ENCODE measurements at regions not wholly inside any gene's neighbourhood (a gene's known extent, or its start where the extent isn't known, plus 50 kb on each side); places are given as distances from the start of the nearest gene placed in this dataset.
A peak's percentile ranks its signal among the peaks of the same experiment; 100 is the strongest.

DNA sequence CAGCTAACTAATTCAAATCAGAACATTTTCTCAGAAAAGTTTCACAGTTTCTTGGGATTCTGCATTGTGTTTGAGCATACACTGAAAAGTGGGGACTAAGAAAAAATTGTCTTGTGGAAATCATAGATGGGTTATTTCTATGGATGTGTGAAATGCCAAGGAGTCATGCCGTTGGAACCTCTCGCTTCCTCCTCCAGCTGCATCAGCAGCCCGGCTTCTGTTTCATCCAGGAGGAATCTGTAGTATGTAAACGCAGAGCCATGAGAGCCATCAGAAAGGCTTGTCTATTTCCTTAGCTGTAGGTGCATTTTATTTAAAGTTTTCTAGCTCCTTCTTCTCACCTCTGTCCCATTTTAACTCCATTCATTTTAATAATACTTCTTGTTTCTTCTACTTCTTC, 1144.1 kb downstream of the GATA3 start:
- H3K27me3 Mint-ChIP-seq, result peaks cover 15% of the 10 kb centered on the region
- no peak overlapping the region for H3K4me3 Mint-ChIP-seq
- H3K9me3 Mint-ChIP-seq, result no peaks in the 10 kb centered on the region
- no peaks in the 10 kb centered on the region for H3K36me3 Mint-ChIP-seq (ENCODE audit: low read depth)
- H3K27ac Mint-ChIP-seq, result no peak overlapping the region
- H3K4me1 Mint-ChIP-seq (ENCODE audit: low read depth), result no peaks in the 10 kb centered on the region

DNA sequence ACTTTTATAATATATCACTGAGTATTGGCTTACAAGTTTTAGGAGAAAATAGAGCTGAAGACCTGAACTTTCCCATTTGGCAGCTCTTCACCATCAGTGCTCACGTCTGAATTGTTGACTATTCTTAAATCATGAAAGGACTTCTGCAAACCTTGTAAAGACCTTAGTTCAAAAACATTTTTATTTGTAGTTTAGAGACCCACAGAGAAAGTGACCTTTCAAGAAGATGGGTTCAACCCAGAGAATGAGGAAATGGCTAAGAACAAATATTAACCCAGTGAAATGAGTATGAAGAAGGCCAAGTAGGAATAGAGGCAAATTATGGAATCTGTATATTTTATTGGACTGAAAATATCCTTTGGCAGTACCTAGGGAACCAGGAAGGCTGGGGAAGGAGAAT, 1151.1 kb downstream of the GATA3 start:
- Mint-ChIP-seq H3K27me3 (peaks cover 22% of the 10 kb centered on the region), H3K36me3 (ENCODE audit: low read depth) (no peaks in the 10 kb centered on the region), H3K4me3 (no peak overlapping the region), H3K27ac (no peak overlapping the region), H3K4me1 (ENCODE audit: low read depth) (peaks cover 12% of the 10 kb centered on the region), H3K9me3 (no peaks in the 10 kb centered on the region)

DNA sequence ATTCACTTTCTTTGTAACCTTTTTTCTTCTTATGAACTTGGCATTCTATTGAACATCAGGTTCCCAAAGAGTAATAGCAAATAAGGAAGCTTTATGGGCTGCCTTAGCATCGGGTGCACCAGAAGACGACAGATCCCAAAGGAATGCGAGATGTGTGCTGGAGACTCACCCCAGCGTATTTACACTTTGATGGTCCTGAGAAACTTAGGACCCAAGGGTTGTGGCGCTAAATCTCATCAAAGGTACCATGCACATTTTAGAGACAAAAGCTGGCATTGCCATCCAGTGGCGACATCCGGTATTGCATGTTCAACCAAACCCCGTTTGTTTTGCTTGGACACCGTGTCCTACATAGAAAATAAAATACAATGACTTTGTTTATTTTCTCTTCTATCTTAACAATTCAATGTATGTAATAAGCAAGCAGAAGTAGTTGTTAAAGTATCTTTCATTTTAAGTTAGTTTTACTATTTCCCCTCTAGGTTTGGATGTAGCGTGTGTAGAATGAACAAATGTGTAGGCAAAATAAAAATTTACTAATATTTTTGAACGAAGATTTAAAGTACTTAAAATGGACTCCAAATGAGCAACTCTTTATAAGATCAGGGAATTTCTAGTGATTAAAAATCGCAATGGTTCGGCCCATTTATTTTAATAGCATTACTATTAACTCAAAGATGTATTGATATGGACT, 1154.8 kb downstream of the GATA3 start:
- Mint-ChIP-seq H3K27ac (peak overlapping the region; percentile 52), H3K27me3 (peaks cover 37% of the 10 kb centered on the region), H3K9me3 (no peaks in the 10 kb centered on the region), H3K4me1 (ENCODE audit: low read depth) (peaks cover 12% of the 10 kb centered on the region), H3K36me3 (ENCODE audit: low read depth) (no peaks in the 10 kb centered on the region), H3K4me3 (peak overlapping the region; percentile 39)

DNA sequence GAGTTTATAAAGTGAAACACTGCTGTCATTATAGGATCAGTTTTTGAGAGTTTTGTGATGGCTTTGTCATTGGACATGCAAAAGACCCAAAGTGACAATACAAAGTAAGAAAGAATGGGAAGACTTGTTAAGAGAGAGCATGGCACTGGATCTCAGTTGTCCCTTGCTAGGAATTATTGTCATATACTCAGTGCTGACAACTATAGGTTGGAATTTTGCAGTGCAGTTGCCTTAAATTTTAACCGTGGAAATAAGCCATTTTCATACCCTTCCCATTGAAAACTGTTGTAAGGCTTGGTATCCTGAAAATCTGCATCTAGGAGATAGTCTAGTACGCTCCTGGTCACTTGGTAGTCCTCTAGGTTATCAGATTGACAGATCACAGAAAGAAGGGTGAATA, 1156.7 kb downstream of the GATA3 start:
- H3K36me3 Mint-ChIP-seq (ENCODE audit: low read depth), result no peaks in the 10 kb centered on the region
- no peak overlapping the region for H3K4me3 Mint-ChIP-seq
- no peaks in the 10 kb centered on the region for H3K9me3 Mint-ChIP-seq
- H3K27ac Mint-ChIP-seq, result no peak overlapping the region
- peaks cover 40% of the 10 kb centered on the region for H3K27me3 Mint-ChIP-seq
- H3K4me1 Mint-ChIP-seq (ENCODE audit: low read depth), result peaks cover 12% of the 10 kb centered on the region

DNA sequence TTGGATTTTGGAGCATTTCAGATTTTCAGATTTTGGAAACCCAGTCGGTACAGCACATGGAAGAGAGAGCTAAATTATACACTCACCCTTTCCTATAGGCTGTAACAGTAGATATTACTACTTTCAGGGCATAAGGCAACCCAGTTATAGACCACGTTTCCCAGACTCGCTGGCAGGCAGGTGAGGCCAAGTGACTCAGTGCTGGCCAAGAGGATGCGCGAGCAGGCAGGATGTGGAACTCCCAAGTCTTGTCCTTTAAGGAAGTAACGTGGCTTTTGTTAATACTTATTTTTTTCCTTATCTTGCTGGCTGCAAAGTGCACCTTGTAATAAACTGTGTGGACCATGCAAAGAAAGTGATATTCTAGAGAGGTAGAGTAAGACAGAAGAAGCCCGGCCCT, 1160.1 kb downstream of the GATA3 start:
- Mint-ChIP-seq H3K27me3 (peaks cover 44% of the 10 kb centered on the region), H3K36me3 (ENCODE audit: low read depth) (no peaks in the 10 kb centered on the region), H3K4me1 (ENCODE audit: low read depth) (peaks cover 3% of the 10 kb centered on the region), H3K4me3 (no peak overlapping the region), H3K9me3 (no peaks in the 10 kb centered on the region), H3K27ac (no peak overlapping the region)

DNA sequence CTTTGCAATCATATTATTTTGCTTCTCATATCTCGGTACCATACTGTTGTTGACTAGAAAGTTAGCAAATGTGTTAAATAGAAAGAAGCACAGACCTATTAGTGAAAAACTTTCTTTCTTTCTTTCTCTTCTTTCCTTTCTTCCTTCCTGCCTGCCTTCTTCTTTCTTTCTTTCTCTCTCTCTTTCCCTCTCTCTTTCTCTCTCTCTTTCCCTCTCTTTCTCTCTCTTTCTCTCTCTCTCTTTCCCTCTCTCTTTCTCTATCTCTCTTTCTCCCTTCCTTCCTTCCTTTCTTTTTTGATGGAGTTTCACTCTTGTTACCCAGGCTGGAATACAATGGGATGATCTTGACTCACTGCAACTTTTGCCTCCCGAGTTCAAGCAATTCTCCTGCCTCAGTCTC, 1160.6 kb downstream of the GATA3 start:
- no peak overlapping the region for H3K4me3 Mint-ChIP-seq
- no peaks in the 10 kb centered on the region for H3K9me3 Mint-ChIP-seq
- peaks cover 3% of the 10 kb centered on the region for H3K4me1 Mint-ChIP-seq (ENCODE audit: low read depth)
- peak overlapping the region; percentile 38 for H3K27ac Mint-ChIP-seq
- H3K27me3 Mint-ChIP-seq, result peaks cover 39% of the 10 kb centered on the region
- H3K36me3 Mint-ChIP-seq (ENCODE audit: low read depth), result no peaks in the 10 kb centered on the region

DNA sequence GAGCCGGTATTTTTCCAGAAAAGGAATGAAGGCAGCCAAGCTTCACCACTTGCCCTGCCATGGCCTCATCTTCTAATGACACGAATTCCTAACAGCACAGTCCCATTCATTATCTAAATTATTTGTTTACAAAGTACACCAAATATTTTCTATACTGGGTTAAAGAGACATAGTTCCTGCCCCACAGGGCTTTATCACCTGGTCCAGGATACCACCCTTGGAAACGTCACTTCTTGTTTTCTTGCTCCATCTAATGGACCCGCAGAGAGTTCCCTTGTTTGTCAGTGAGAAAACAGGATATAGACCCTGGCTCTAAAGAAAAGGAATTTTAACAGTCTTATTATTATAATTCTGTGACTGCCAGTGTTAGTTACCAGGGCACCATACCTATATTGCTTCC, 1165.4 kb downstream of the GATA3 start:
- H3K27me3 Mint-ChIP-seq, result peaks cover 22% of the 10 kb centered on the region
- H3K27ac Mint-ChIP-seq, result no peak overlapping the region
- no peaks in the 10 kb centered on the region for H3K9me3 Mint-ChIP-seq
- no peak overlapping the region for H3K4me3 Mint-ChIP-seq
- no peaks in the 10 kb centered on the region for H3K36me3 Mint-ChIP-seq (ENCODE audit: low read depth)
- peaks cover 3% of the 10 kb centered on the region for H3K4me1 Mint-ChIP-seq (ENCODE audit: low read depth)

DNA sequence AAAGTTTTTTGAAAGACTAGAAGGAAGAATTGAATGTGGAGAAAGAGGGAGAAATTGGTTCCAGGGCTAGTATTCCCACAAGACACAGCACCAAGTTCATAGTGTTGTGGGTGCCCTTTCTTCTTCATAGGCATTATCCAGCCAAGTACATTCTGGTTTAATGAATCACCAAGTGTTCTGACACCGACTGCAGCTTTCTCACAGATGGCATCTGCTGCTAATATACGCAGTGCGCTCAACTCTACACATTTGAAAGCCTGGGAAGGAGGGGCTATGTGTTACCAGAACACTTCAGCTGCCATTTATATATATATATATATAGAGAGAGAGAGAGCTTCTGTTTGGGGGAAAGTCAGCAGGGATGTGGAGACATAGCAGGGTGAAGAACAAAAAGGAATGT, 1168.4 kb downstream of the GATA3 start:
- no peak overlapping the region for H3K27ac Mint-ChIP-seq
- H3K36me3 Mint-ChIP-seq (ENCODE audit: low read depth), result no peaks in the 10 kb centered on the region
- H3K4me3 Mint-ChIP-seq, result no peak overlapping the region
- H3K27me3 Mint-ChIP-seq, result peaks cover 24% of the 10 kb centered on the region
- H3K9me3 Mint-ChIP-seq, result no peaks in the 10 kb centered on the region
- H3K4me1 Mint-ChIP-seq (ENCODE audit: low read depth), result peaks cover 3% of the 10 kb centered on the region

DNA sequence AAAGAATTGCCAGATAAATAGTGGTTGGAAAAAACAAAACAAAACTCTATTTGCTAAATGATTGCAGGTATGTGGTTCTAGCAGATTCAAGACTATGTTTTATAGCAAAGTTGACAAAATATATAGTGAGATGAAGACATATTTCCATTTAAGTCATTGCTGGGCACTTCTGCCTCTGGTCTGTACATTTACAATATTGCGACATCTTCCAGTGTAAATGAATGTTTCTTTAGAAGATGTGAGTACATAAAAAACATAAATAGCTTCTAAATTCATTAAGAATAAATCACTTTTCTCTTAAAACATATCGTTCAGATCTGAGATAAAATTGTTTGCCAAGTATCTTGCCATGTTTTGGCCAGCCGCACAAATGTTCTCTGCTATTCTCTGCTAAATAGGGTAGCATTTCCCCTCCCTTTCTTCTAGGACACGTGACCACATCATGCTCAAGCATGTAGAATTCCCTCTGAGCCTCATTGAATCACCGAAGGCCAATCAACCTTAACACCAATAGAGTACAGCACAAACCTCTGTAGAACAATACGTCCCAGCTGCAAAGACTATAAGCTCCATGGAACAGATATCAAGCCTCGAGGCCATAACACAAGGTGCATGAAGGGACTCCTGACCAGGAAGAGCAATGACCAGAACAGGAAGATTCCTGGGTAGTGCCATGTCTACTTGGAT, 1173.3 kb downstream of the GATA3 start:
- no peak overlapping the region for H3K4me3 Mint-ChIP-seq
- H3K27ac Mint-ChIP-seq, result no peak overlapping the region
- H3K4me1 Mint-ChIP-seq (ENCODE audit: low read depth), result peaks cover 38% of the 10 kb centered on the region
- H3K9me3 Mint-ChIP-seq, result no peaks in the 10 kb centered on the region
- H3K27me3 Mint-ChIP-seq, result peaks cover 56% of the 10 kb centered on the region
- no peaks in the 10 kb centered on the region for H3K36me3 Mint-ChIP-seq (ENCODE audit: low read depth)

DNA sequence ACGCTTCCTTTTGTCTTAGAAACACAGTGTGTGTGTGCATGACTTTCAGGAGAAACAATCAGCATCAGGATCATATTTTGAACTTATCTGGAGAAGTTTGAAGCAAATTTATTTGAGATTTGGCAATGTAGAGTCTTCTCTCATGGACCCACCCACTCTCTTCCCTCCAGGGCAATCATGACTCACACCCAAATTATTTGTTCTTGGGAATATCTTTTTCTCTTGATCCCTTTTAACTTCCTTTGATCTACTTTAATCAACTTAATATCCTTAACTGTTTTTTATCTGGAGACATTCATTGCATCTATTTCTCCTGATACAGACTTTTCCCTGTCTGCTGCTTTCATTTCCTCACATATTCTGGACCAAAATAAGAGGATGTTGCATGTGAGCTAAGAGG, 1174.3 kb downstream of the GATA3 start:
- H3K4me3 Mint-ChIP-seq, result no peak overlapping the region
- no peaks in the 10 kb centered on the region for H3K36me3 Mint-ChIP-seq (ENCODE audit: low read depth)
- H3K4me1 Mint-ChIP-seq (ENCODE audit: low read depth), result peaks cover 42% of the 10 kb centered on the region
- no peaks in the 10 kb centered on the region for H3K9me3 Mint-ChIP-seq
- H3K27ac Mint-ChIP-seq, result no peak overlapping the region
- H3K27me3 Mint-ChIP-seq, result peaks cover 56% of the 10 kb centered on the region

DNA sequence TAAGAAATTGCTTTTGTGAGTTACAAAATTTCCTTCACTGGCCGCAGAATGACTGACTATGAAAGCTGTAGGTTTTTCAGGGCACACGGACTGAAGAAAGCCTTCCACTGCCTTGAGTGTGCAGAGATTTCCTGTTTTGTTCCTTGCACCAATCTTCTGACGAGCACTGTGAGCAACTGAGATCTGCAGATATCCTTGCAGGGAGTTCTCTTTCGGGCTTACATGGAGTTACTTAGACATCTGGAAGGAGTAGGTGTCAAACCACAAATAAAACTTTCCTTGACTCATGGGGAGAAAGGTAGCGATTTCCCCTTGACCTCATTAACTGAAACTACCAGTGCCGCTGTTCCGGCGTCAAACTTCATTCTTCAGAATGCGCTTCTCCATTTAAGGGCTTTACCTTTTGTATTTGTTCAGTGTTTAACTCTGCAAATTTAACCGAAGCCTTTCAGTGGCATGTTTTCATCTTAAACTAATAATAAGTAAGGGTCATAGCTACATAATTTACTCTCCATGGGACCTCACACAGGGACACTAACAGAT, 1175.3 kb downstream of the GATA3 start:
- peak overlapping the region; percentile 35 for H3K4me3 Mint-ChIP-seq
- H3K27ac Mint-ChIP-seq, result peak overlapping the region; percentile 46
- no peaks in the 10 kb centered on the region for H3K36me3 Mint-ChIP-seq (ENCODE audit: low read depth)
- H3K9me3 Mint-ChIP-seq, result no peaks in the 10 kb centered on the region
- peaks cover 61% of the 10 kb centered on the region for H3K27me3 Mint-ChIP-seq
- H3K4me1 Mint-ChIP-seq (ENCODE audit: low read depth), result peaks cover 42% of the 10 kb centered on the region

DNA sequence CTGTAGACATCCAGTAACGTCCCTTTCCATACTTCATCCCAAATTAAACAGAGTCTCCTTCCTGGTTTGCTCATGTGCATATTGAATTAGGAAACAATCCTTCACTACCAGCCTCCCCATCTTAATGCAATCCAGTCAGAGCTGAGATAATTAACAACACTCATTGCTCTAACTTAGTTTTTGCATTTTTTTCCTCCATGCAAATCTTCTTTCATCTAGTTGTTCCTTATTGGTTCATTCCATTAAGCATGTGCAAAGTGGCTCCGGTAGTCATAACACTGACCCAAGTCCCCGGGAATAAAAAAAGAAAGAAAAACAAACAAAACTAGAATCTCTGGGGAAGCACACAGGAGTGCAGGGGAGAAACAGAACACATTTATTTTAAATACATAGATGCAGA, 1176.1 kb downstream of the GATA3 start:
- Mint-ChIP-seq H3K36me3 (ENCODE audit: low read depth) (no peaks in the 10 kb centered on the region), H3K27ac (no peak overlapping the region), H3K4me1 (ENCODE audit: low read depth) (peaks cover 42% of the 10 kb centered on the region), H3K27me3 (peaks cover 61% of the 10 kb centered on the region), H3K4me3 (no peak overlapping the region), H3K9me3 (no peaks in the 10 kb centered on the region)

DNA sequence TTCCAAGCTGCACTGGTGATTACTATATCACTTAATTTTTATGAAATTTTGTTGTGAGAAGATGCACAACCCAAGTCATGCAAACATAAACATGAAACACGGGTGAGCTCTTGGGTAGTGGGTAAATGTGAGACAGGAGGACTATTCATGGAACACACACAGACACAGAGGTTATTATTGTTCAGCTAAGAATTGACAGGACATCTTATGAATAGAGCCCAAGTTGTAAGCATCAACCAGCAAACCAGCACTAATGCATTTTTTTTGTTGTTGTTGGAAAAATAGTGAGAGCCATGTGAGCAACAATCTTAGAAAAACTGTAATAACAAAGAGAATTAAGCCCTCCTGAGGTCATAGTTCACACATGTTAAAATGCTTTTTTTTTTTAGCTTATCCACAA, 1179.7 kb downstream of the GATA3 start:
- Mint-ChIP-seq H3K27me3 (peaks cover 51% of the 10 kb centered on the region), H3K4me1 (ENCODE audit: low read depth) (peaks cover 36% of the 10 kb centered on the region), H3K27ac (no peak overlapping the region), H3K36me3 (ENCODE audit: low read depth) (no peaks in the 10 kb centered on the region), H3K4me3 (no peak overlapping the region), H3K9me3 (no peaks in the 10 kb centered on the region)

DNA sequence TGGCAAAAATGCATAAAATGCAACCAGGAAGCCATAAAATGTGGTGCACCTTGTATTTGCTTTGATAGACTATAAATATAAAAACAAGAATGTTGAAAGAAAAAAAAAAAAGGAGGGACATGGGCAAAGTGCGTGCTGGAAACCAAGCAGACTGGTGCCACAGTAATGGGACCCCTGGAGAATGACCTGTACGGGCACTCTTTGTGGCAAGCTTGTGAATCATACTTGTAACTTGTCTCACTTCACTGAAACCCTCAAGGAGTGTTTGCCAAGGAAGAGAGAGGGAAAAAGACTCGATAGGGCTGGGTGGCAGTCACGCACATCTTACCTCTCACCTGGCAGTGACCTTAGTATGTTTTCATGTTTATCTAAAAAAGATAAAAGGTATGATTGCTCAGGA, 1183.6 kb downstream of the GATA3 start:
- H3K4me3 Mint-ChIP-seq, result no peak overlapping the region

DNA sequence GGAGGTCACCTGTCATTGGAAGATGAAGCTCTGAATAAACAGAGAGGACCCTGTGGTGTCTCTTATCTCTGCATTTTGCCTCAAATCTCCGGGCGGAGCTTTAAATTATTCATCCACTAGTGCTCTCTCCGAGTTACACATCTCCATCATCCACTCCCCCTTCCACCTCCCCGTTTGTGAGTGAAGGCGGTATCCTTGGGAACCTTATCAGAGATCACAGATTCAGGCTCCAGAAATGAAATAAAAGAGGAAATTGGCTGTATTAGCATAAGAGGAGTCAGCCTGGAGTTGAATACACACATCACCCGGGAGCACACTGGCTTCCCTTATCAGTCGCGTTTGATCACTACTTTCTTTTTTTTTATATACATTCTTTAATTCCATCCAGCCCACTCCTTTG, 1184.8 kb downstream of the GATA3 start:
- Mint-ChIP-seq H3K9me3 (no peaks in the 10 kb centered on the region), H3K4me1 (ENCODE audit: low read depth) (no peaks in the 10 kb centered on the region), H3K4me3 (no peak overlapping the region), H3K27me3 (peaks cover 34% of the 10 kb centered on the region), H3K36me3 (ENCODE audit: low read depth) (no peaks in the 10 kb centered on the region), H3K27ac (no peak overlapping the region)

More for the DNA sequence above, 1183.6 kb downstream of the GATA3 start:
- H3K36me3 Mint-ChIP-seq (ENCODE audit: low read depth), result no peaks in the 10 kb centered on the region
- peaks cover 36% of the 10 kb centered on the region for H3K27me3 Mint-ChIP-seq
- no peaks in the 10 kb centered on the region for H3K9me3 Mint-ChIP-seq
- H3K27ac Mint-ChIP-seq, result no peak overlapping the region
- peaks cover 2% of the 10 kb centered on the region for H3K4me1 Mint-ChIP-seq (ENCODE audit: low read depth)

Data from stimulated activated naive CD8-positive, alpha-beta T cell treated with anti-CD3 and anti-CD28 coated beads, Interleukin-15, Interleukin-2, amounts not matched to agents 100 ng/mL and 50 ng/mL, for 24 hours (primary cell).